Smooth muscle cell (in vitro differentiated cells): ENCODE measurements at regions not wholly inside any gene's neighbourhood (a gene's known extent, or its start where the extent isn't known, plus 50 kb on each side); places are given as distances from the start of the nearest gene placed in this dataset.

Experiments used
- DNase-seq: peaks from one replicate; lab custom pipeline; 2025; ENCODE audit not compliant: unreplicated experiment; lab: John Stamatoyannopoulos, UW
- H2AFZ ChIP-seq: fragments of 200-600 bp; sonication (generic); 2 replicates; pipeline ENCODE4 v1.6.0; 2016; ENCODE audit warnings: antibody characterized with exemption, low read depth, mild to moderate bottlenecking
- H3F3A ChIP-seq: fragments of 200-600 bp; sonication (generic); 2 replicates; pipeline ENCODE4 v1.6.0; 2017; ENCODE audit warnings: antibody characterized with exemption, low read depth
- H3K27ac ChIP-seq: fragments of 200-600 bp; sonication (generic); 2 replicates; pipeline ENCODE4 v1.5.1; 2016; ENCODE audit warnings: low read depth, mild to moderate bottlenecking
- H3K27me3 ChIP-seq: fragments of 200-600 bp; sonication (generic); 2 replicates; pipeline ENCODE4 v1.6.1; 2016; ENCODE audit warnings: low read depth, mild to moderate bottlenecking
- H3K36me3 ChIP-seq: fragments of 200-600 bp; sonication (generic); 2 replicates; pipeline ENCODE4 v1.5.1; 2016; ENCODE audit warnings: low read depth
- H3K4me1 ChIP-seq: fragments of 200-600 bp; sonication (generic); 2 replicates; pipeline ENCODE4 v1.5.1; 2016; ENCODE audit warnings: low read depth
- H3K4me2 ChIP-seq: fragments of 200-600 bp; sonication (generic); 2 replicates; pipeline ENCODE4 v1.6.0; 2016; ENCODE audit warnings: mild to moderate bottlenecking
- H3K4me3 ChIP-seq: fragments of 200-600 bp; sonication (generic); 2 replicates; pipeline ENCODE4 v1.5.1; 2016; ENCODE audit warnings: mild to moderate bottlenecking
- H3K79me2 ChIP-seq: fragments of 200-600 bp; sonication (generic); 2 replicates; pipeline ENCODE4 v1.6.0; 2016; ENCODE audit warnings: low read depth, mild to moderate bottlenecking
- H3K9ac ChIP-seq: fragments of 200-600 bp; sonication (generic); 2 replicates; pipeline ENCODE4 v1.6.0; 2016; ENCODE audit warnings: low read depth
- H3K9me3 ChIP-seq: fragments of 200-600 bp; sonication (generic); replicated peaks from 2 replicates; pipeline ENCODE4 v1.5.1; 2016; ENCODE audit warnings: low read depth
- H4K20me1 ChIP-seq: fragments of 200-600 bp; sonication (generic); 2 replicates; pipeline ENCODE4 v1.6.0; 2016; ENCODE audit warnings: low read depth
- CTCF ChIP-seq: fragments of 200-600 bp; sonication (generic); IDR thresholded peaks from 2 replicates; pipeline ENCODE4 v1.5.1; 2017; ENCODE audit warnings: borderline replicate concordance, mild to moderate bottlenecking, antibody characterized with exemption; ENCODE audit not compliant: insufficient read depth, poor library complexity, severe bottlenecking
- WGBS: methylation state at CpG from one replicate; pipeline ENCODE4 v1.1.7; 2016; ENCODE audit warnings: low lambda C conversion rate; 5-methylcytosine and 5-hydroxymethylcytosine counted together

- H3K36me3 ChIP-seq, result no peaks in the 10 kb centered on the region
- no peak overlapping the region for H3K27ac ChIP-seq
- no peaks in the 10 kb centered on the region for H3F3A ChIP-seq
- no peaks in the 10 kb centered on the region for H4K20me1 ChIP-seq
- H3K79me2 ChIP-seq, result no peaks in the 10 kb centered on the region
- H3K27me3 ChIP-seq, result no peaks in the 10 kb centered on the region
- H3K4me1 ChIP-seq, result peaks cover 52% of the 10 kb centered on the region
- TF ChIP-seq CTCF, result no peak
- WGBS, result 89% methylated on average over 2 of the region's 2 CpGs
- no peak overlapping the region for H3K4me3 ChIP-seq
- H3K9me3 ChIP-seq, result no peaks in the 10 kb centered on the region
- no peak overlapping the region for H3K9ac ChIP-seq
- no peak overlapping the region for H2AFZ ChIP-seq
- no peak overlapping the region for H3K4me2 ChIP-seq
- no peak for DNase-seq
Observed at GRCh38 chr3:181610973-181611265, 100.8 kb upstream of the SOX2 start.

GRCh38 chr3:181610083-181610972 is 101.4 kb upstream of the SOX2 start:
- Histone ChIP-seq H3K79me2 (no peaks in the 10 kb centered on the region), H3K27me3 (no peaks in the 10 kb centered on the region), H3K4me2 (no peak overlapping the region), H3K4me1 (peaks cover 52% of the 10 kb centered on the region), H2AFZ (no peak overlapping the region), H3K27ac (no peak overlapping the region), H3K9me3 (no peaks in the 10 kb centered on the region), H4K20me1 (no peaks in the 10 kb centered on the region), H3K4me3 (no peak overlapping the region), H3K36me3 (no peaks in the 10 kb centered on the region), H3K9ac (no peak overlapping the region), H3F3A (no peaks in the 10 kb centered on the region)
- TF ChIP-seq CTCF, result no peak
- WGBS, result 59% methylated on average over 4 of the region's 4 CpGs
- DNase-seq, result no peak

GRCh38 chr3:181609030-181609767 is 102.5 kb upstream of the SOX2 start:
- TF ChIP-seq CTCF, result no peak
- no peak overlapping the region for H3K4me3 ChIP-seq
- H3K9ac ChIP-seq, result no peak overlapping the region
- H2AFZ ChIP-seq, result no peak overlapping the region
- DNase-seq, result no peak
- WGBS, result 97% methylated on average over 1 of the region's 1 CpG
- H3K4me2 ChIP-seq, result no peak overlapping the region
- H3K79me2 ChIP-seq, result no peaks in the 10 kb centered on the region
- H3K9me3 ChIP-seq, result no peaks in the 10 kb centered on the region
- H3K4me1 ChIP-seq, result peaks cover 52% of the 10 kb centered on the region
- no peaks in the 10 kb centered on the region for H3K36me3 ChIP-seq
- no peak overlapping the region for H3K27ac ChIP-seq
- H3F3A ChIP-seq, result no peaks in the 10 kb centered on the region
- H3K27me3 ChIP-seq, result no peaks in the 10 kb centered on the region
- H4K20me1 ChIP-seq, result no peaks in the 10 kb centered on the region
